8988T (cell line): ENCODE measurements at regions not wholly inside any gene's neighbourhood (a gene's known extent, or its start where the extent isn't known, plus 50 kb on each side); places are given as distances from the start of the nearest gene placed in this dataset.
"Not testable (repeated sequence)": the region's sequence is repeated elsewhere in the genome, so short reads cannot be mapped to it uniquely, and the experiment has no call there.

ENCODE experiments used
- DNase-seq: peaks from one replicate; pipeline ENCODE4 v3.0.0; 2011

DNA sequence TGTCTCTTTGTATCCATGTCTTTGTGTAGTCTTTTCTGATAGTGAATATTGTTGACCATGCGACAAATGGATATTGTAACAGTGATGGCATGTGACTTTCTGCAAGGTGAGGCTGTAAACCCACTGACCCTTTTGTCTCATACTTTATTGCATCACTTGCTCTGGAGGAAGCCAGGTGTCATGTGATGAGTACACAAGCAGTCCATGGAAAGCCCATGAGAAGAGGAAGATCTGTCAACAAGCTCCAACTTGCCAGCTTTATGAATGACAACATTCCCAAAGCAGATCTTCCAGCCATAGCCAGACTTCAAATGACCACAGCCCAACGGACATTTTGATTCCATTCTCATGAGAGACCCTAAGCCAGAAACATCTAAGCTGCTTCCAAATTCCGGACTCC is 450.1 kb upstream of the ACTBL2 start:
- no peak for DNase-seq

DNA sequence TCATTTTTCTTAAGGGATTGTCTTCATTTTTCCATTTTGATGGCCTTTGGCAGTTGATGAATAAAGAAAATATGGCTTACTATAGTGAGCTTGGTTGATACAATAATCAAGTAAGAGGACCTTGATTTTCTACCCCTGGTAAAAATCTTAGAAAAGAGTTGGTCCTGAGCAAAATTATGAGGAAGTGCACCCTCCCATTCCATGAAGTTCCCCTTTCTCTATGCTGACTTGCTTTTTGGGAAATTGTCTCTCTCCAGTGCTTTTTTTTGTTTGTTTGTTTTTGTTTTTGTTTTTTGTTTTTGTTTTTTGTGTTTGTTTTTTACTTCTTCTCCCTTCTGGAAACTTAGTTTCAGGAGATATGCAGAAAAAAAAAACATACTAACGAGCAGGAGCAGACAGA is 449.2 kb upstream of the ACTBL2 start:
- no peak for DNase-seq

DNA sequence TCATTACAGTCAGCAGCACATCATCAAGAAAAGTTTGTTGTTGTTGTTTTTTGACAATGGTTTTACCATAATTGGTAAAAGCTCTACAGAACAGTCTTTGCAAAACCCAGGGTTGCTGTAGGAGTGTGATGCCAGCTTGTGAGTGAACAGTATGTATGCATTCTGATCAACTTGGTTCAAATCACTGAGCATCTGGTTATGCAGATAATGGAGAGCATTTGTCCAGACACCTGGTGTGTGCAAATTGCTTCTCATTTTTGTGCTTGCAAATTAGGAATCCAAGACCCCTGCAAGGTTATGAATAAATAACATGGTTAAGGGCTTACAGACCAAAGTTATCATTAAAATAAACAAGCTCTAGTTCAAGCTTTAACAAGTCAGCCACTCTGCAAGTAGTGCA is 448.7 kb upstream of the ACTBL2 start:
- no peak for DNase-seq

DNA sequence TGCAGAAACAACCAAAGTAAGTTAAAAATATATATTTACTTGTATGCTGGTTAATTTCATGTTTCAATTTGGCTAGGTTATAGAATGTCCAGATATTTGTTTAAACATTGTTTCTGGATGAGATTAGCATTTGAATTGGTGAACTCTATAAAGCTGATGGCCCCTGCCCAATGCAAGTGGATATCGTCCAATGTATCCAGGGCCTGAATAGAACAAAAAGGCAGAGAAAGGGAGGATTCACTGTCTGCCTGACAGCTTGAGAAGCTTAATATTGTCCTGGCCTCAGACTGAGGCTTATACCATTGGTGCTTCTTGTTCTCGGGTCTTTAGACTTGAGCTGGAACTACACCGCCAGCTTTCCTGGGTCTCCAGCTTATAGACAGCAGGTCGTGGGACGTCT is 446.7 kb upstream of the ACTBL2 start:
- no peak for DNase-seq

DNA sequence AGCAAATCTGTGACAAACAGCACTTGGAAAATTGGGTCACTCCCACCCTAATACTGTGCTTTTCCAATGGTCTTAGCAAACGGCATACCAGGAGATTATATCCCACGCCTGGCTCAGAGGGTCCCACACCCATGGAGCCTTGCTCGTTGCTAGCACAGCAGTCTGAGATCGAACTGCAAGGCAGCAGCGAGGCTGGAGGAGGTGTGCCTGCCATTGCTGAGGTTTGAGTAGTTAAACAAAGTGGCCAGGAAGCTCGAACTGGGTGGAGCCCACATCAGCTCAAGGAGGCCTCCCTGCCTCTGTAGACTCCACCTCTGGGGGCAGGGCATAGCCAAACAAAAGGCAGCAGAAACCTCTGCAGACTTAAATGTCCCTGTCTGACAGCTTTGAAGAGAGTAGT is 440.5 kb upstream of the ACTBL2 start:
- DNase-seq = not testable (repeated sequence)

DNA sequence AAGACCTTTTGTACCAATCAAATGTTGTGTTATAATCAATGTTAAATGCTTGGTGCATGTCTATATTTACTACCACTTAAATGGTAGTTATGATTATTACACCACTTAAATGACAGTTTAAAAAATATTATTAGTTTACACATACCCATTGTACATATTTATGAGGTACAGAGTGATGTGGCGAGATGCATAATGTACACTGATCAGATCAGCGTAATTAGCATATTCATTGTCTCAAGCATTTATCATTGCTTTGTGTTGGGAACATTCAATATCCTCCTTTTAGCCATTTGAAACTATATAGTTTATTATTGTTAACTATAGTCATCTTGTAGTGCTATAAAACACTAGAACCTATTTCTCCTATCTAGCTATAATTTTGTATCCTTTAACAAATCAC is 434.4 kb upstream of the ACTBL2 start:
- DNase-seq = no peak

DNA sequence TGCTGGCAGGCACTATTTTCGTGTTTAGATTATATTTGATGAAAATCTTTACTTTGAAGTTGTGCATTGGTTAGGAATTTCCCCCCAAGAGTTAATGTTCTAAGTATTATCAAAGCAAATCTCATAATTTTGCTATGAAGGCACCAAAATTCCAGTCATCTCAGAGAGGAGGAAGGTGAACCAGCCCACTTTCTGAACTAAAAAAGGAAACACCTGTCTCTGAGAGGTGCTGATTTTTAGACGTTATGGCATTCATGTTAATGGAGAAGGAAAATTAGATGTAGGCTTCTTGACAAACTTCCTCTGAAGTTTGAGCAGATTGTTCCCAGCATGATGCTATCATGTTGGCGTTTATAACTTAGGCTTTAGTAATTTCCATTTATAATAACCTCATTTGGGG is 432.9 kb upstream of the ACTBL2 start:
- no peak for DNase-seq

DNA sequence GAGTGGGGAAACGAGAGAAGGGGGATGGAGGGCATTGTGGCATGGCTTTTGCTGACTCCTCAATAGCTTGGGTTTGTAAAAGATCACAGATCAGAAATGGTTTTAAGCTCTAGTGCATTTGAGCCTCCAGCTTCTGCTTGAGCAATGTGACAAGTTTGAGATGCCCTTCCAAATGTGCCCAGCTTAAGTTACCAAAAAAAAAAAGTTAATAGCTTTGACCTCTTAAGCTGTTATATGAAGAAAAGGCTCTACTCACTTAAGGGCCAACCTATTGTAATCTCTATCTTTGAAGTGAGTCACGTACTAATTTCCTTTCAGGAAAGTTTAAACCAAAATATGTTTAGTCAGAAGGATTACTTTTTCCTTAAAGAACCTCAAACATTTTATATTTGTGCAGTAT is 428.8 kb upstream of the ACTBL2 start:
- DNase-seq = no peak

DNA sequence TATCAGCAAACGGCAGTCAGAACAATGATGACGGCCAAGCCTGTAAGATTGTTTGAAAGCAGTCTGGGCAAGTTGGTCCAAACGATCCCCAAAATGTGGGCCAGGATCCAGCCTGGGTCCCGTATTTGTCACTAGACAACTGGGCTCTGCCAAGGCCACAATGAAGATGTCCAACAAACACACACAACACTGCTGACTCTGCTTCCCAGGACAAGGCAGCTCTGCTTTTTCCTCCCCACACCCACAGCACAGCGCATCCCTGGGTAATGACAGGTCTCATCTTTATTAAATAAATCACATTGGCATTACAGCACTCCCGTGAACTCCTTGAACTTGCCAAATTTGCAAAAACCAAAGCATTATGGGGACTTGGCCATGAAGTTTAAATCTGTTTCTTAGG is 424.1 kb upstream of the ACTBL2 start:
- DNase-seq = no peak

DNA sequence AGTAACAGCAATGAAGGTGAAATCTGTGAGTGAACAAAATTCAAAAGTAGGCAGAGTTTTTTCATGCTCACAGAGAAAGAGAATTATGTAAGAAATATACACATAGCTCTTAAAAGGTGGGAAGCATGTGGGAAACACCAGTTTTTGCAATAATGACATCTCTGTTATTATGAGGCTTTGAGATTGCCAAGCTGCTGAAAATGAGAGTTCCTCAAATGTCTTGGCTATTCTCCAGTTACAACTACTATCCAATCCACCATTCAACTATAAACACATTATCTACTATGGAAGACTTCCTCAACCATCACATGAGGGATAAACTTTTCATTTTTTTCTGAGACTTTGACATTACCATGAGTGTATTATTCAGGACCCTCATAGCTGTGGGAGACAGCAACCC is 420.8 kb upstream of the ACTBL2 start:
- no peak for DNase-seq

DNA sequence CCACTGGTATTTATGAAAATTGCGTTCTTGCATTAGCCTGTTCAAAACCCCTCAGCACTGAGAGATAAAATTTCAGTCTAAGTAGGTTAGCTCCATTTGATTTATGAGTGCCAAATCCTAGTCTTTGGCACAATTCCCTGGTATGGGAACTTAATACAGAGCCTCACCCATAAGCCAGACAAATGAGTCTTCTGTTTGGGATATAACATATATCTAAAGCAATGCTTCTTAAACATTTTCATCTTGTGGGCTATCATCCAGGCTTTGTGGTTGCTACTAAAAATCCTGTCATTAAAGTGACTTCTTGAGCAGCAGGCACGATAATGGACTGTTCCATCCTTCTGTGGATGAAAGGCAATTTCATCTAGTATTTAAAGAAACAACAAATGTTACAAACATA is 419.5 kb upstream of the ACTBL2 start:
- no peak for DNase-seq

DNA sequence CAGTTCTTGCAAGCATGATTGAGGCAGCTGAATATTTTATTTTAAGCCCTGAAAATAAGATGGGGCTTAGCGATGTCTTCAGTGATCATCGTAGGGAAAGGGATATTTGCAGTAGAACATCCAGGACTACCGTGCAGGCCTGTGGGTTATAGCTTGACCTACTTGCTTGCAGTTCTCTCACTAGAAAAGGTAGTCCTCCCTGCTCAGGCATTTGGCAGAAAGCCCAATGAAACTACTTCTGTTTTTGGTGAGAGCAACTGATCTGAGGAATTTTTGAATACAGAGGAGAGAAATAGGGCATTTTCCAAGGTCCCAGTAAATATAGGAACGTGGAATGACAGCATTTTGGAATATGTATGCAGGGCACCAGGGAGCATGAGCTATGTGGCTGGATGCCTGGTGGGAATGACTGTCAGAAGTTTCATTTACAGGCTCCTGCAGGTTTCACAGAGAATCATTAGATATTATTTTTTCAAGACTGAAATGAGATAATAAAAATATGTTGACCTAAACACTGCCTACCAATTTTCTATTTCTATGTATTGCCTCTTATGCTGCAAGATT is 417.9 kb upstream of the ACTBL2 start:
- no peak for DNase-seq

DNA sequence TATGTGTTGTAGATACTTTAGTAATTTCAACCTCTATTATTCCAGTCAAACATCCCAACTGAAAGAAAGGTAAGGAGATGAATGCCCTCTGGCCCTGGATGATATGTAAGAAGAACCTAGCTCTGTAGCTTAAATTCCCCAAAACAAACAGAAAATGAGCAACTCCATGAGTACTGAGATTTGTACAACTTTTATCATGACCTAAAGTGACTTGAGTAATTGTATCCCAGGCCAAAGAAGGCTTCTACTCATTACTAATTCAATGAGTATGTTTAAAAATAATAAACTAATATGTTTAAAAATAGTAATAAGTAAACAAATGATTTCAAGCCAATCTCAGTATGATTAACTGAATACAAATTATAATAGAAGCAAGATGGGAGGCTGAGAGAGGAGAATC is 414.0 kb upstream of the ACTBL2 start:
- DNase-seq = no peak

DNA sequence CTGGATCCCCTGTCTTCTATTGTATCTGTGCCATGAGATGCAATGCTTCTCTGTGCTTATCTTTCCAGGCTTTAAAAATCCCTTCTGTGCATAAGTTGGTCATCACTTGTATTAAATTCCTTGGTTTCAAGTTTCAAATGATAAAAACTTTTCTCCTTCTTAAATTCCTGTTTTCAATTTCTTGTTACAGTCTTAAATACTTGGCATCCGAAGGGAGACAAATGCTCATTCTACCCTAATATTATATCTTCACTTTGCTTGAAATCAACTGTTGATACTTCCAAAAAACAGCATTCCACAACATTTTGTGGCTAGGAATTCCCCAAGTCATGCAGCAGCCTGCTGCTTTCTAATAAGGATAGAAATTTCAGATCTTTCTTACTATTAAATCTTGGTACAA is 413.2 kb upstream of the ACTBL2 start:
- DNase-seq = no peak

DNA sequence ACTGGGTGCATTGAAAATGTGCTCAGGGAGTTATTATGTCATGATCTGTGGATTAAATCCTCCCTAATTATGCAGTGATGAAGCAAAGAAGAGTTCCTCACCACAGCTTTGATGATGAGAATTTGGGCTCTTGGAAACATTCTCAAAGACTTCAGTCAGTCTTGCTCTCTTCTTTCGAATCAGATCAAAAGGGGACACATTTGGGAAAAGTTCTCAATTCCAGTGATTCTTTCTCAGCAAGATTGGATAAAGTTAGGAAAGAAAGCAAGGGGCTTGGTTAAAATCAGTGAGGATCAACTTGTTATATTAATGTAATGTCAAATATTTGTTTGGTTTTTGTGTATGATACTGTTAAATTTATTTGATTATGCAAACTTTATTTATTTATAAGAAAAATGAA is 411.3 kb upstream of the ACTBL2 start:
- no peak for DNase-seq

DNA sequence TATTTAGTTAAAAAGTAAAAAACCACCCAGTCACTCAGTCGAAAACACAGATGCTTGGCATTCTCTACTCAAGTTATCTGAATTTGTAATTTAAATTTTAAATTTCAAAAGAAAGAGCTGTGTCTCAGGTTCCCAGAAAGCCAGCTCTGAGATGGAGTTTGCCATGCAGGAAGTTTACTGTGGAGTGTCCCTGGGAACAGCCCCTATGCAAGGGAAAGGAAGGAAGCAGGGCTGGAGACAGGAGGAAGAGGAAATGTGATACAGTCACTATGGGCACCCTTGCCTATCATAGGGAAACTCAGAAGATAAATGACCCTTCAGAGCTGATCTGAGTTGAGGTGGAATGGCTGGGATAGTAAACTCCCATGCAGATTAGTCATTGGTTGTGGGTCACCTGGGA is 408.8 kb upstream of the ACTBL2 start:
- no peak for DNase-seq

DNA sequence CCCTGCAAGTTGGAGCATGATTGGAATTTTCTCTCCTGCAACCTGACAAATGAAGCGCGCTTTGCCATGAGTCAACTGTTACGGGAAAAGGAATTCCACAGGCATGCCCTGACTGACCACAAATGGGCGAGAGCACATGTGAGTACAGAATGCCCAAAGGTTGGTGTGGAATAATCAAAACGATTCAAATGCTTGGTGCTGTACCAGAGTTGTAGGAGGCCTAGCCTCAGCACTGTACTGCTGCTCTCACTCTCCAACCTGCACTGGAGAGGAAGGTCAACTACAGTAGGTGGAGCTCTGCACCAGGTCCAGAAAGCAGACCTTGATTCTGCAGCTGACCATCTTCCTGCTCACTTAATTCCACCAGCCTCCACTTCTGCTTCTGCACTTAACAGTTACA is 406.9 kb upstream of the ACTBL2 start:
- DNase-seq = no peak

DNA sequence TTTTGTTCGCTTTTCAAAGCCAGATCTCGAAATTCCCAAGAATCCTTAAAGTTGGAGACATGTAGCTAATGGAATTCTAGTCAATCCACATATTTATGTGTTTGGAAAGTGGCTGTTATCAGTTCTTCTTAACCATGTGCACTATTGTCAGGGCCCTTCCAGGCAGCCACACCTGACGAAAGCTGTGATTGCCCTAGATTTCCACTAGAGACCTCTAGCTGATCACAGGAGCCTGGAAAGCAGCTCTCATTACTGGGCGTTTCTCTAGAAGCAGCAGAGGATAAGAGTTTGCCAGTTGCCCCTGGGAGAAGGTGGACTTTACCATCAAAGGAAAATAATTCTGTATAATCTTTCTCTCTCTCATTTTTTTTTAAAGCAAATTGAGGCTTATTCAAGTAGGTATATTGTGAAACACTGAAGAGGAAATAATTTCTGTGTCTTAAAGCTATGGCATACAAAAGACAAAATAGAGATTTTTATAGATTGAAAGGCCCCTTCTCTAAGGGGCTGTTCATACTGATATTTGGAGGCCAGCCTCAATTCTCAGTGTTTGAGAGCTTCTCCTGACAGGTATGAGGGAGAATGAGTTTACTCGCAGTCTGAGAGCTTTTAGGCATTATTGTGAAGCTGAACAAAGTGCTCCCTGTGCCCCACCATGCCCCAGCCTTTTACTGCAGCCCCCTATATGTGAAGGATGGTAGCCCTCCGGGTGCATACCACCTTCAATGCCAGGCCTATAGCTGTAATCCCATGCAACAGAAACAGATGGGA is 405.4 kb upstream of the ACTBL2 start:
- peak; percentile 23 for DNase-seq

DNA sequence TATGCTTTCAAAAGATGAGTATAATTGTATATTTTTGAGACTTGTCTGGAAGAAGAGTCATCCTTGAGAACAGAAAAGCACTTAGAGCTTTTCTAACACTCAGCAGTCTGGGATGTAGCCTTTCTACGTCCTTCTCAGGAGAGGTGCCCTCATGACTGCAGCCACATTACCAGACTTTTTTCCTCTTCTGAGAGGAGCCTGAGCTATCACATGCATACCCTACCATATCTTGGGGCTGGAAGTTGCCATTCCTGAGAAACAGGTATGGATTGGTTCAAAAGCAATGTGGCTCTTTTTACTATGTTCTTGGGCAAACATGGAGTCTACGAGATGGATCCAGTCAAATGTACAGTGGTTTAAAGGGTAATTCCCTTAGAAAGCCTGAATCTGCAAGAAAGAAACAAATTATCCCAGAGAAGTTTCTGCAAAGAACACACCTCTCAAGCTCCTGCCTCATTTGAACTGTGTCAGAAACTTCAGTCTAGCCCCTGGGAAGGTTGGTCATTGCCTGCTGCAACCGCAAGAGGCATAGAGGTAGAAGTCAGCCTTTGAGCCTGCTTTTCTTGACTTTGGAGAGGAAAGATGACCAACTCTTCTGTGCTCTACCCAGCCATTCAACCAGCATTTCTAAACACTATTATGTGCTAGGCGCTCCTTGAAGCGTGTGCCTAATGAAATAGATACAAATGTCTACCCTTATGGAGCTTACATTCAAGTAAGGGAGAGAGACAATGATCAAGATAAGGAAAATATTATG is 401.9 kb upstream of the ACTBL2 start:
- DNase-seq = no peak

DNA sequence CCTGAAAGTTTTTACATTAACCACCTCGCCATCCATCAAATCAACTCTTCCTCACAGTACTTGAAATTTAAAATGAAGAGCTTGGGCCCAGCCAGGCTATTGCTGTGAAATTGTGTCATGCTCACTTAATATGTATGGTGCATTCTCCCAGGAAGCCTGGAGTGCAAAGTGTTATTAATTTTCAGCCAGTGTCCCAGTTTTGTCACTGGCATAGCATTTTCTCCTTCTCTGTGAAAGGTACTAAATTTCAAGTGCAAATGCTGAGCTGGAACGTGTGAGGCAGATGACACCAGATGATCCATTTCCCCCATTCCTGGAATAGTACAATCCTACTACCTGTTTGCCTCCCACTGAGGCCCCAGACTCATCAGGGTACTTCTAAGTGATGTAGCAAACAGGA is 397.6 kb upstream of the ACTBL2 start:
- DNase-seq = no peak

DNA sequence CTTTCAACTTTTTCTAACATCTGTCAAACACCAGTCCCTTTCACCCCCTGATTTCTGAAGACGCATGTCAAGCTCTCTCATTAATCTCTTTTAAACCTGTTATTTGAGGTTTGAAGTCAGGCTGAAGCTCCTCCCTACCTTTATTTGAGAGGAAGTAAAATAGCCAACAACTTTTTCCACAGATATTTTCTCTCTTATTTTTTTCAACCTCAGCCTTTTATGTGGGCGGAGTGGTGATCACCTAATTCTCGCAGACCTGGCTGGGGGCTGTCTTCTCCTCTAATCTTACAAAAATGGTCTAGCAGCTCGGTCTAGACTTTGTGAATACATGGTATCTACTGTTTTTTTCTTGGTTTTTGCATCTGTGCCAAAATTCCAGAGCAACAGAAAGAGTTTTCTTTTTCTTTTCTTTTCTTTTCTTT is 395.7 kb upstream of the ACTBL2 start:
- DNase-seq = no peak

DNA sequence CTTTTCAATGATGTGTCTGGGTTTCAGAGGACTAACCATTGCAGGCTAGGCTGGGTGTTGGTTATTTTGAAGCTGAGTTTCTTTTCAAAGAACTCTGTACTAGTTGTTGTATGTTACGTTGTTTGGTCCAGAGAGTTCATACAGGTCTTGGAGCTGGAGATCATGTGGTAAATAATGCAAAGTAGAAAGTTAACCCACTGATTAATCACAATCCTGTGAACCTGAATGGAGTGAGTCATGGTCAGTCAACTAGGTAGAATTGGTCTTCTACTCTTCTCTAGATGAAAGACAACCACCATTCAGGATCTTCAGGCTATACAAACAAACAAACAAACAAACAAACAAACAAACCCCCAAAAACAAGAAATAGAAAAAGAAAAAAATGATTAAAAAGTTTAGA is 388.9 kb upstream of the ACTBL2 start:
- no peak for DNase-seq

DNA sequence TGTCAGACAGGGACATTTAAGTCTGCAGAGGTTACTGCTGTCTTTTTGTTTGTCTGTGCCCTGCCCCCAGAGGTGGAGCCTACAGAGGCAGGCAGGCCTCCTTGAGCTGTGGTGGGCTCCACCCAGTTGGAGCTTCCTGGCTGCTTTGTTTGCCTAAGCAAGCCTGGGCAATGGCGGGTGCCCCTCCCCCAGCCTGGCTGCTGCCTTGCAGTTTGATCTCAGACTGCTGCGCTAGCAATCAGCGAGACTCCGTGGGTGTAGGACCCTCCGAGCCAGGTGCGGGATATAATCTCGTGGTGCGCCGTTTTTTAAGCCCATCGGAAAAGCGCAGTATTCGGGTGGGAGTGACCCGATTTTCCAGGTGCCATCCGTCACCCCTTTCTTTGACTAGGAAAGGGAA is 387.7 kb upstream of the ACTBL2 start:
- DNase-seq = not testable (repeated sequence)

DNA sequence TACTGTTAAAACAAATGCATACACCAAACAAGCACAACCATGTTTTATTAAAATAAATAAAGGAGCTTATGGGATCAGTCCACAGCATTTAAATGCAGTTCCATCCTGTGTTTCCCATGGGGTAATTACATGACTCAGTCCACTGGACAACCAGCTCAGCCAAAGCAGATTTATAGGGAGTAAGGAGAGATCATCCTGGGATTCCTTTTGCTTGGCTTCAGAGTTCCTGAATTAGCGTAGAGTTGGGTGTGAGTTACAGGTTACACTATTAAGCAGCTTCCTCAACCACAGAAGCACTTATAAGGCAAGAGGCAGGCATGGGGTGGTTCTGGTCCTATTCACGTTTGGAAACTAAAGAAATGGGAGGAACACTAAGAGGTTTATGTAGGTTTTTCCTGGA is 381.1 kb upstream of the ACTBL2 start:
- no peak for DNase-seq
